ENCODE measurements at regions not wholly inside any gene's neighbourhood (a gene's known extent, or its start where the extent isn't known, plus 50 kb on each side); places are given as distances from the start of the nearest gene placed in this dataset.

DNA sequence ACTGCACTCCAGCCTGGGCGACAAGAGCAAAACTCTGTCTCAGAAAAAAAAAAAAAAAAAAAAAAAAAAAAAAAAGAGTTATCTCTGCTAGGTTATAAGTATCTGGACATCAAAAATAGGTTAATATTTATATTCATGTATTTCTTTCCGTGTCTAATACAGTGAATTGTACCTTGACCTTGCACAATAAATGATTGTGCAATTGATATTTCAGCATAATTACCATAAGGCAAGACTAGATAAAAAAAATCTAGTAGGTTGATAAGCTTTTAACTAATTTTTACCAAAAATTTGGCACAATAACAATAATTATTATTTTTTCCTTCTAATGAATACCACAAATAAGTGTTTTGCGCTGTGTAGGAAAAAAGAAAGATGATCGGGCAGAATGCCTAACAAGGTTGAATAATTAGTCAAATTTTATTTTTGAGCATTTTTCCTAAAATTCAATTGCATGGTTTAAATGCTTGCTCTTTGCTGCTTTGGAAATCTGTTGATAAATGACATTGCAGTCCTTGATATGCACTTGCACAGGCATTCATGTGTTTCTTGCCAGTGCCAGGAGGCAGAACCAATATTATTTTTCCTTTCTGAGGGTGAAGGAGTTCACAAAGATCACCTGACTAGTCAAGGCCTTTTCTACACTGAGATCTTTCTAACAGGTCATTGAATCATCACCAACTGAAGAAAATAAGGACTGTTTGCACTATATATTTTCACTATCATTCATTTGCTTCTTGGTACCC, 127.5 kb downstream of the ARRDC3 start:
- TF ChIP-seq, protein P1, sequence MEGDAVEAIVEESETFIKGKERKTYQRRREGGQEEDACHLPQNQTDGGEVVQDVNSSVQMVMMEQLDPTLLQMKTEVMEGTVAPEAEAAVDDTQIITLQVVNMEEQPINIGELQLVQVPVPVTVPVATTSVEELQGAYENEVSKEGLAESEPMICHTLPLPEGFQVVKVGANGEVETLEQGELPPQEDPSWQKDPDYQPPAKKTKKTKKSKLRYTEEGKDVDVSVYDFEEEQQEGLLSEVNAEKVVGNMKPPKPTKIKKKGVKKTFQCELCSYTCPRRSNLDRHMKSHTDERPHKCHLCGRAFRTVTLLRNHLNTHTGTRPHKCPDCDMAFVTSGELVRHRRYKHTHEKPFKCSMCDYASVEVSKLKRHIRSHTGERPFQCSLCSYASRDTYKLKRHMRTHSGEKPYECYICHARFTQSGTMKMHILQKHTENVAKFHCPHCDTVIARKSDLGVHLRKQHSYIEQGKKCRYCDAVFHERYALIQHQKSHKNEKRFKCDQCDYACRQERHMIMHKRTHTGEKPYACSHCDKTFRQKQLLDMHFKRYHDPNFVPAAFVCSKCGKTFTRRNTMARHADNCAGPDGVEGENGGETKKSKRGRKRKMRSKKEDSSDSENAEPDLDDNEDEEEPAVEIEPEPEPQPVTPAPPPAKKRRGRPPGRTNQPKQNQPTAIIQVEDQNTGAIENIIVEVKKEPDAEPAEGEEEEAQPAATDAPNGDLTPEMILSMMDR (IDR thresholded peaks at IDR 0.05), result no peak
- TF ChIP-seq POLR2A (IDR thresholded peaks at IDR 0.05; ENCODE audit: low read length), result no peak
- no peak for TF ChIP-seq EP300 (IDR thresholded peaks at IDR 0.05)
- TF ChIP-seq SREBF2 (IDR thresholded peaks at IDR 0.05), result no peak
- no peak for TF ChIP-seq MYC (IDR thresholded peaks at IDR 0.05; ENCODE audit: borderline replicate concordance, low read length)
- no peak for TF ChIP-seq JUN (IDR thresholded peaks at IDR 0.05)
- TF ChIP-seq PHF8 (IDR thresholded peaks at IDR 0.05; ENCODE audit: borderline replicate concordance, low read depth), result no peak
- no peak for TF ChIP-seq RFX5 (IDR thresholded peaks at IDR 0.05)
- TF ChIP-seq HOXB5 (CRISPR knock-in tag; IDR thresholded peaks at IDR 0.05), result no peak
